Activated CD4-positive, alpha-beta T cell treated with anti-CD3 and anti-CD28 coated beads, Interleukin-2, amount 10 ng/mL, durations not matched to agents 24 days and 14 days (primary cell): ENCODE measurements at regions not wholly inside any gene's neighbourhood (a gene's known extent, or its start where the extent isn't known, plus 50 kb on each side); places are given as distances from the start of the nearest gene placed in this dataset.

Experiments used
- DNase-seq: peaks from one replicate; pipeline ENCODE4 v3.0.0; 2022
- H3K27ac Mint-ChIP-seq: one replicate; pipeline ENCODE4 v1.8.0; 2022; ENCODE audit warnings: mild to moderate bottlenecking, mixed read lengths
- H3K27me3 Mint-ChIP-seq: one replicate; pipeline ENCODE4 v1.8.0; 2022; ENCODE audit warnings: mixed read lengths
- H3K36me3 Mint-ChIP-seq: one replicate; pipeline ENCODE4 v1.8.0; 2022; ENCODE audit warnings: low read depth, mild to moderate bottlenecking, mixed read lengths
- H3K4me1 Mint-ChIP-seq: one replicate; pipeline ENCODE4 v1.8.0; 2021; ENCODE audit warnings: mixed read lengths
- H3K4me3 Mint-ChIP-seq: one replicate; pipeline ENCODE4 v1.8.0; 2022; ENCODE audit warnings: mild to moderate bottlenecking, moderate library complexity, mixed read lengths
- H3K9me3 Mint-ChIP-seq: one replicate; pipeline ENCODE4 v1.8.0; 2021; ENCODE audit warnings: mixed read lengths
- intact Hi-C: fragments of 100-400 bp; cut with micrococcal nuclease; formaldehyde crosslinking; loops from one replicate; pipeline ENCODE4 v1.15.1; 2023

DNA sequence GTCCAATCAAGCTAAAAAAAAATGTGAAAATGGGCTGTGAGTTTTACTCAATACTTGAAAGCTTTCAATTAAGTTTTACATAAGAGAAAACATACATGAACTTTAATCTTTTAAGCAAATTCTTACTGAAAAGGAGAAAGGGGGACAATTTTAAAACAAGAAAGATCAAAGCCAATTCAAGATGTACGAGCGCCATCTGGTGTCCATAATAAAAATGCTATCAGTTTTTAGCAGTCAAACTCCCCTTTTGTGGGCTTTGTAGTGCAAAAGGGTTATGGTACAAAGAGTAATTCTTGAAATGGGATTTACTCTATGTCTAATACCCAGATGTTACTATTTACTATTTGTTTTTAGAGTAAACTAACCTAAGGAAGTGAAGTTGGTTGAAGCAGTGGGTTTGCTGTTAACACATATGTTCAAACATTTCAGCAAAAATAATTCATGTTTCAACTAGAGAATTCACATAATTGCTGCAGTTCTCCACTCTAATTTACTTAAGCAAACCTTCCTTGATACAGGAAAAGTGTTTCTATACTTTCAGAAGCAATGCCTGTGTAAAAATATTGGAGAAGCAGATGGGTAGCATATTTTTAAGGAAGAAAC lies 228.2 kb upstream of the TYRP1 start:
- no peak overlapping the region for H3K27ac Mint-ChIP-seq
- H3K36me3 Mint-ChIP-seq, result no peaks in the 10 kb centered on the region
- H3K4me3 Mint-ChIP-seq, result no peak overlapping the region
- no peak for DNase-seq
- no peaks in the 10 kb centered on the region for H3K4me1 Mint-ChIP-seq
- no peaks in the 10 kb centered on the region for H3K27me3 Mint-ChIP-seq
- H3K9me3 Mint-ChIP-seq, result no peaks in the 10 kb centered on the region
- intact Hi-C loops, result no loop called here

DNA sequence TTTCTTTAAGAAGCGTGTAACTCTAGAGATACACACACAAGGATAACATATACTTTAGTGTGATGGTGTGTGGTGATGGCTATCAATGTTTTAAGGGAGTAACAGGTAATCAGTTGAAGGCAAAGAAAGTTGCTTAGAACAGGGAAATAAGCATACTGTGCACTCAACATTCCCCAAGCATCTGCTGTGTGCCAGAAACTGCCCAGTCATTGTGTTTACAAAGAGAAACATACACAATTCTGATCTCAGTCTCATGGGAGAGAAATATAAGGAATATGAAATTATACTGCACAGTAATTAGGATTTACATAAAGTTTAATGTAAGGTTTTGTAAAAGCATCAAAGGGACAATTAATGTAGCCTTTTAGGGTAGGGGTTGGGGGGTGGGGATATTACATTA lies 224.1 kb upstream of the TYRP1 start:
- Mint-ChIP-seq H3K27me3 (no peaks in the 10 kb centered on the region), H3K27ac (no peak overlapping the region), H3K4me1 (no peaks in the 10 kb centered on the region), H3K36me3 (no peaks in the 10 kb centered on the region), H3K4me3 (no peak overlapping the region), H3K9me3 (no peaks in the 10 kb centered on the region)
- intact Hi-C loops, result no loop called here
- no peak for DNase-seq

DNA sequence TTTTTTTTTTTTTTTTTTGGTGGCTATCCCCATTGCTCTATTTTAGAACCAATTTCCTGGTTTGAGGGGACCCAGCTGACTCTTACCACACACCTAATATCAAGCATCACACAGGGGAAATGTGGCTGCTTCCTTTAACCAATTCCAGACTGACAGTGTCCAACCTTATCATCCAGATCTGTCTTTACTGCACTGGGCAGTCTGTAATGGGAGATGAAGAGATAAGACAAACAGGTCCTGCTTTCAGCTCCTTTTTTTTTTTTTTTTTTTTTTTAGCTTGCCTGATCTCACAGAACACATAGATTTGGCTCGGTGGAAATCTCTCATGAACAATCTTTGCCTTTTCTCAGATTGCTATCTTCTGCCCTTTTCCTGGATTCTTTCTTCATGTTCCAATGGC lies 198.8 kb upstream of the TYRP1 start:
- no peak overlapping the region for H3K4me3 Mint-ChIP-seq
- intact Hi-C loops, result no loop called here
- no peak overlapping the region for H3K27ac Mint-ChIP-seq
- H3K9me3 Mint-ChIP-seq, result peaks cover 6% of the 10 kb centered on the region
- H3K36me3 Mint-ChIP-seq, result no peaks in the 10 kb centered on the region
- DNase-seq, result no peak
- H3K4me1 Mint-ChIP-seq, result no peaks in the 10 kb centered on the region
- no peaks in the 10 kb centered on the region for H3K27me3 Mint-ChIP-seq

GRCh38 chr9:12497790-12498189 lies 195.4 kb upstream of the TYRP1 start:
- H3K4me3 Mint-ChIP-seq, result no peak overlapping the region
- H3K27me3 Mint-ChIP-seq, result no peaks in the 10 kb centered on the region
- no peak overlapping the region for H3K27ac Mint-ChIP-seq
- no peaks in the 10 kb centered on the region for H3K4me1 Mint-ChIP-seq
- H3K36me3 Mint-ChIP-seq, result no peaks in the 10 kb centered on the region
- H3K9me3 Mint-ChIP-seq, result no peaks in the 10 kb centered on the region
- no peak for DNase-seq
- intact Hi-C loops, result no loop called here

DNA sequence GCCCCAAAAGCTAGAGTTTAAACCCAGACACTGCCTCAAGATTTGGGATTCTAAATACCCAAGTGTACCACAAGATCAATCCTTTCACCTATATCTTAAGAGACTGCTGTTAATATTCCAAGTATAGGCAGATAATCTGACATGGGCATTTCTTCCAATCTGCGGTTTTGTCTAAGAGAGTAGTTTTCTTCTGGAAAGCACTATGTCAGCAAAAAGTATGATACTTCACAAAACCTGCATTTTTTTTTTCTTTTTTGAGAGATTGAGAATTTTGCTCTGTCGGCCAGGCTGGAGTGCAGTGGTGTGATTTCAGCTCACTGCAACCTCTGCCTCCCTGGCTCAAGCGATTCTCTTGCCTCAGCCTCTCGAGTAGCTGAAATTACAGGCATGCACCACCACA lies 190.7 kb upstream of the TYRP1 start:
- Mint-ChIP-seq H3K36me3 (no peaks in the 10 kb centered on the region), H3K27ac (no peak overlapping the region), H3K9me3 (peaks cover 5% of the 10 kb centered on the region), H3K27me3 (no peaks in the 10 kb centered on the region), H3K4me3 (no peak overlapping the region), H3K4me1 (no peaks in the 10 kb centered on the region)
- no peak for DNase-seq
- intact Hi-C loops, result no loop called here

DNA sequence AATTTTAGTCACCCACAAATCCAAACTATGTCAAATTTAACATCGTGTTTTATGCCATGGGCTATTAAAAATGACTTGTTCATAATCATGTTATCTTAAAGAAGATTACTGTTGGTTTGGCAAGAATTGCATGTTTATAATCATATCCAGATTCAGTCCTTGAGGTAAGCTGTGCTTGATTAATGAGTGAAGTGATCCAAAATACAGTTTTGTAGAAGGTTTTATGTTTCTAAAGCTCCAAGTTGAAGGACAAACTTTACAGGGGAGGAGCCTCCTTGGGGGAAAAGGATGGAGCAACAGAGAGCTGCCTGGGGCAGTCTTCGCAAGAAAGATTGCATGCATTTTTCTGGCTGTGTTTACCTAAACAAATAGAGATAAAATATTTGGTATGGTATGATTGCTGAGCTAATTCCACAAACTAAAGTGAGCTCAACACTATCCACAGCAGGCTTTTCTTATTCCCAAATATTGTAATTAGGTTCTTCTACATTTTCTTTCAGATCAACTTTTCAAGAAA lies 189.5 kb upstream of the TYRP1 start:
- no peak overlapping the region for H3K27ac Mint-ChIP-seq
- no peaks in the 10 kb centered on the region for H3K27me3 Mint-ChIP-seq
- H3K4me1 Mint-ChIP-seq, result no peaks in the 10 kb centered on the region
- no peak for DNase-seq
- H3K36me3 Mint-ChIP-seq, result no peaks in the 10 kb centered on the region
- peaks cover 5% of the 10 kb centered on the region for H3K9me3 Mint-ChIP-seq
- H3K4me3 Mint-ChIP-seq, result no peak overlapping the region
- intact Hi-C loops, result no loop called here

DNA sequence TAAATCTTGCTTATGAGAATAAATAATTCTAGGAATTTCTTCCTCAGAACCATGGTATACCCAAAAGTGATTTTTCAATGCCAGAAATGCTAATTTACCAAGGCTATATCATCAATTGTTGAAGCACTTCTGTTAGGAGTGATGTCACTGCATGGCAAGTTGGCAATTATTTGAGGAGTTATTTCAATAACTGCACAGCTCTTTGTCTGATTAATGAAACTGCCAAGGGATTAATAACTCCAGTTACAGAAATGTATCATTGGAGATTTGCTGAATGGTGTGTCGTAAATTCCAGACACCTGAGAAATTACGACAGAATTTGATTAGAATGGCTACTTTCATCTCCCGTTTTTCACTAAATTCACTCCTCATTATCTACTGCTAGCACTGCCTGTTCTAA lies 182.6 kb upstream of the TYRP1 start:
- Mint-ChIP-seq H3K4me3 (no peak overlapping the region), H3K27me3 (no peaks in the 10 kb centered on the region), H3K4me1 (no peaks in the 10 kb centered on the region), H3K9me3 (peaks cover 5% of the 10 kb centered on the region), H3K27ac (no peak overlapping the region), H3K36me3 (no peaks in the 10 kb centered on the region)
- DNase-seq, result no peak
- intact Hi-C loops, result no loop called here

GRCh38 chr9:12511726-12512125 lies 181.5 kb upstream of the TYRP1 start:
- Mint-ChIP-seq H3K36me3 (no peaks in the 10 kb centered on the region), H3K27ac (no peak overlapping the region), H3K27me3 (no peaks in the 10 kb centered on the region), H3K4me1 (no peaks in the 10 kb centered on the region), H3K9me3 (no peaks in the 10 kb centered on the region), H3K4me3 (no peak overlapping the region)
- intact Hi-C loops, result no loop called here
- no peak for DNase-seq

- H3K4me1 Mint-ChIP-seq, result no peaks in the 10 kb centered on the region
- H3K27me3 Mint-ChIP-seq, result no peaks in the 10 kb centered on the region
- no peak for DNase-seq
- no peak overlapping the region for H3K4me3 Mint-ChIP-seq
- intact Hi-C loops, result no loop called here
- no peak overlapping the region for H3K27ac Mint-ChIP-seq
- H3K9me3 Mint-ChIP-seq, result no peaks in the 10 kb centered on the region
- H3K36me3 Mint-ChIP-seq, result no peaks in the 10 kb centered on the region
These were observed 177.2 kb upstream of the TYRP1 start for GRCh38 chr9:12516031-12516430.

DNA sequence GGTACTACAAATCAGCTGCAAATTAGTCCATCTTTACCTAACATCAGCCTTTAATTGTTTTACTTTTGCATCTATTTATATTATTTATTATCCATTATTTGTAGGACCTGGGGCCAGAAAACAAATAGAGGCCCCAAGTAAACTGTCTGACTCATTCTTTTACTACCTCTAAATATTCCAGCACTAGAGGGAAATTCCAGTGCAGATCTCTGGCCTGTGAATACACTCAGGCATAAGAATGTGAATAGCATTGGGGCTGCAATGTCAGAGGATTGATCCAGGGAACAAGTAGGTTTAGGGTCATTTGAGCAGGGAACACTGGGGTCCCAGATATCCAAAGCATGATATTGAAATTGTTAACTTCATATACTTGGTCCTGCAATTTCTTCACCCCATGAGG lies 176.6 kb upstream of the TYRP1 start:
- Mint-ChIP-seq H3K36me3 (no peaks in the 10 kb centered on the region), H3K27ac (no peak overlapping the region), H3K9me3 (no peaks in the 10 kb centered on the region), H3K27me3 (no peaks in the 10 kb centered on the region), H3K4me1 (no peaks in the 10 kb centered on the region), H3K4me3 (no peak overlapping the region)
- intact Hi-C loops, result no loop called here
- no peak for DNase-seq

DNA sequence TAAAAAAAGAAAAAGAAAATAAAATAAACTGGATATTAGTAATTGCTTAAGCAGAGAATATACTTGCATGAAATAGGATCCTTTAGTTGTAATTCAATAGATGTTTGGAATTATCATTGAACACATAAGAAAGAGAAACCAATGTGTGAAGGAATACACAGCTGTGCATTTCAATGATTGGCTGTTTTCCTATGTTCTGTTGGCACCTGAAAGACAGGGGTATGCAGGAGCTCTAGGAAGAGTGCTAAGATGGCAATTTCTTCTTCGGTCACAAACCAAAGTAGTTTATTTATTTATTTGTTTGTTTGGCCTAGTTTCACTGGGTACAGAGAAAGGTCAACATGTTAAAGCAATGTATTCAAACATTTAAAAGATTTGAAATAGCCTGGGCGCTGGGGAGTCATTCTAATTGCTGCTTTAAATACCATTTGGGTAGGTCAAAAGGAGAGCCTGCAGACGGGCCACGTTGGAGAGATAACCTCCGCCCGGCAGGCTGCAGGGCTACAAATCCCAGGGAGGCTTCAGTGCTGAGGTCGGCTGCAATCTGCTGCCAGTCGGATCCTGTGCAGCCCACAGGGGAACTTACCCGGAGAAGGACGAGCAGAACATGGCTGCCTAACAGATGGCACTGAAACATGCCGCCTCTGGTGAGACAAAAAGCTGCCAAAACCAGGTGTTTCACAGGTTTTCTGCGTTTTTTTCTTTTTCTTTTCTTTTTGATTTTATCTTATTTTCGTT lies 154.2 kb upstream of the TYRP1 start:
- H3K27ac Mint-ChIP-seq, result no peak overlapping the region
- intact Hi-C loops, result no loop called here
- DNase-seq, result no peak
- H3K9me3 Mint-ChIP-seq, result peaks cover 5% of the 10 kb centered on the region
- H3K4me3 Mint-ChIP-seq, result no peak overlapping the region
- H3K36me3 Mint-ChIP-seq, result no peaks in the 10 kb centered on the region
- no peaks in the 10 kb centered on the region for H3K4me1 Mint-ChIP-seq
- no peaks in the 10 kb centered on the region for H3K27me3 Mint-ChIP-seq

DNA sequence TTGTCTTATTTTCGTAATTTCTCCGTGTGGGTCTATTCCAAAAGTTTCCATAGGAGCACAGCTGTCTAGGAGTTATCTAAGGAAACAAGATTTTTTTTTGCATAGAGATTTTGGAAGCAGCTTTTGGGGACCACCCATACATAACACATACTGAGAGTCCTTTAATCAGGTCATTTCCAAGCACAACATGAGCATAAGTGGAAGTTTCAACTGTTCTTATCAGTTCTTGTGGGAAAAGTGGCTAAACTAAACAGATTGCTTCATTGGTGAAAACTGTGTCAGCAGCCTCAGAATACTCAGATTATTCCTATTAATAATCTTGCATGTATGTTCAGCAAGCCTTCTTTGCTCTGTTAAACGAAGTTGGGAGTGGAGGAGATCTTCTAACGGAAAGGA lies 153.6 kb upstream of the TYRP1 start:
- no peak for DNase-seq
- intact Hi-C loops, result no loop called here

GRCh38 chr9:12544700-12545099 lies 148.5 kb upstream of the TYRP1 start:
- Mint-ChIP-seq H3K36me3 (no peaks in the 10 kb centered on the region), H3K9me3 (peaks cover 7% of the 10 kb centered on the region), H3K27me3 (no peaks in the 10 kb centered on the region), H3K27ac (no peak overlapping the region), H3K4me3 (no peak overlapping the region), H3K4me1 (no peaks in the 10 kb centered on the region)
- no peak for DNase-seq
- intact Hi-C loops, result no loop called here

More for the DNA sequence above, 153.6 kb upstream of the TYRP1 start:
- Mint-ChIP-seq H3K27ac (no peak overlapping the region), H3K4me1 (no peaks in the 10 kb centered on the region), H3K4me3 (no peak overlapping the region), H3K36me3 (no peaks in the 10 kb centered on the region), H3K27me3 (no peaks in the 10 kb centered on the region), H3K9me3 (peaks cover 8% of the 10 kb centered on the region)

DNA sequence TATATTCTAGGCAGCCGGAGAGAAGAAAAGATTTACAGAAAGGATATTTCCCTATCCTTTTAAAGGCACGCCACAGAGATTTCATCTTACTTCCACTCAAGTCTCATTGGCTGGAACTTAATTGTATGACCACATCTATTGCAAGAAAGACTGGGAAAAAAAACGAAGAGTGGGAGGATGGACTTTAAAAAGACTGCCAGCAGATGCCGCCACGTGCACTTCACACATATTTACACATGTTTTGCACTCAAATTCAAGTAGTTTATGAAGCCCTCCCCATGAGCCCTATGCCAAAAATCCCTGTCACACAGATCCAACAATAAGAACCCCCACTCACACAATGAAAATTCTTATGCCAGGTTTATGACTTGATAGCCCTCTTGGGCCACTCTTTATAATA lies 138.5 kb upstream of the TYRP1 start:
- H3K4me3 Mint-ChIP-seq, result no peak overlapping the region
- no peaks in the 10 kb centered on the region for H3K4me1 Mint-ChIP-seq
- intact Hi-C loops, result no loop called here

More for the DNA sequence above, 138.5 kb upstream of the TYRP1 start:
- Mint-ChIP-seq H3K27me3 (no peaks in the 10 kb centered on the region), H3K27ac (no peak overlapping the region), H3K9me3 (no peaks in the 10 kb centered on the region), H3K36me3 (no peaks in the 10 kb centered on the region)
- no peak for DNase-seq
